ENCODE measurements at regions not wholly inside any gene's neighbourhood (a gene's known extent, or its start where the extent isn't known, plus 50 kb on each side); places are given as distances from the start of the nearest gene placed in this dataset.
"Not testable (repeated sequence)": the region's sequence is repeated elsewhere in the genome, so short reads cannot be mapped to it uniquely, and the experiment has no call there.

DNA sequence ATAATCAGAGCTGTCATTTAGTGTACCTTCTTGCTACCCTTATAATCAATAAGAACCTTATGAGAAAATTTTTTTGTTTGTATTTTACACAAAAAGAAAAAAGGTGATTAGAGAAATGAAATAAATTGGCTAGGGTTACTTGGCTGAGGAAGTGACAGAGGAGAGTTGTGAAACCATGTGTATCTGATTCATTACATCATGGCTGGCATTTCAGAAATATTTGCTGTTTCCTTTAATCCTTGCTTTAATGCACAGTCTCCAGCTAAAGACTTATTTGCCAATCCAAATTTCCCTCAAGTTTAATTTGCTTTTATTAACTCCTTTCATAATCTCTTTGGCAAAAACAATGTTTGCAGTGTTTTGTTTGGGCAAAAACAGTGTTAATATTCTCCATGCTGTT lies 543.1 kb downstream of the KIF4B start:
- H3K4me3 ChIP-seq (ENCODE audit: low read depth, low read length) = no peak overlapping the region
- TF ChIP-seq, protein P1, sequence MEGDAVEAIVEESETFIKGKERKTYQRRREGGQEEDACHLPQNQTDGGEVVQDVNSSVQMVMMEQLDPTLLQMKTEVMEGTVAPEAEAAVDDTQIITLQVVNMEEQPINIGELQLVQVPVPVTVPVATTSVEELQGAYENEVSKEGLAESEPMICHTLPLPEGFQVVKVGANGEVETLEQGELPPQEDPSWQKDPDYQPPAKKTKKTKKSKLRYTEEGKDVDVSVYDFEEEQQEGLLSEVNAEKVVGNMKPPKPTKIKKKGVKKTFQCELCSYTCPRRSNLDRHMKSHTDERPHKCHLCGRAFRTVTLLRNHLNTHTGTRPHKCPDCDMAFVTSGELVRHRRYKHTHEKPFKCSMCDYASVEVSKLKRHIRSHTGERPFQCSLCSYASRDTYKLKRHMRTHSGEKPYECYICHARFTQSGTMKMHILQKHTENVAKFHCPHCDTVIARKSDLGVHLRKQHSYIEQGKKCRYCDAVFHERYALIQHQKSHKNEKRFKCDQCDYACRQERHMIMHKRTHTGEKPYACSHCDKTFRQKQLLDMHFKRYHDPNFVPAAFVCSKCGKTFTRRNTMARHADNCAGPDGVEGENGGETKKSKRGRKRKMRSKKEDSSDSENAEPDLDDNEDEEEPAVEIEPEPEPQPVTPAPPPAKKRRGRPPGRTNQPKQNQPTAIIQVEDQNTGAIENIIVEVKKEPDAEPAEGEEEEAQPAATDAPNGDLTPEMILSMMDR (IDR thresholded peaks at IDR 0.05; ENCODE audit: borderline replicate concordance, insufficient read depth, low read depth, low read length) = no peak

DNA sequence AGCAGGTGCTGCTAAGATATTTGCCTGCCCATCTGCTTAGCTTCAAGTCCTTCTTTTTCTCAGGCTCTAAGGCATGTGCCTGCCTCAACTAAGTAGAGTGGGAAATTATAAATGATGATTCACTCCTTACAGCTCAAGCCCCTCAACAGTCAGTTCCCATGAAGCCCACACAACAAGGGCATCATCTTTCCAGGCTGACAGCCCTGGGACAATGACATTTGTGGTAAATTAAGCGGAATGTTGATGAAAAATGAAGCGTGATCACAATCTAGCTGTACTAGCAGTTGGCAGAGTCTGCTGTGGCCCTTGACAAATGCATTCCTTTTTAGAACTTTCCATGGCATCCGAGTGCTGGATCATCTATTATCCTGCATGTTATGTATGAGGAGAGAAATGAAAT lies 548.6 kb downstream of the KIF4B start:
- H3K4me3 ChIP-seq (ENCODE audit: low read depth, low read length) = no peak overlapping the region
- TF ChIP-seq, protein P1 (IDR thresholded peaks at IDR 0.05; ENCODE audit: borderline replicate concordance, insufficient read depth, low read depth, low read length) = no peak

GRCh38 chr5:155564541-155564940 lies 551.0 kb downstream of the KIF4B start:
- H3K4me3 ChIP-seq (ENCODE audit: low read depth, low read length) = no peak overlapping the region
- TF ChIP-seq, protein P1 (IDR thresholded peaks at IDR 0.05; ENCODE audit: borderline replicate concordance, insufficient read depth, low read depth, low read length) = no peak

DNA sequence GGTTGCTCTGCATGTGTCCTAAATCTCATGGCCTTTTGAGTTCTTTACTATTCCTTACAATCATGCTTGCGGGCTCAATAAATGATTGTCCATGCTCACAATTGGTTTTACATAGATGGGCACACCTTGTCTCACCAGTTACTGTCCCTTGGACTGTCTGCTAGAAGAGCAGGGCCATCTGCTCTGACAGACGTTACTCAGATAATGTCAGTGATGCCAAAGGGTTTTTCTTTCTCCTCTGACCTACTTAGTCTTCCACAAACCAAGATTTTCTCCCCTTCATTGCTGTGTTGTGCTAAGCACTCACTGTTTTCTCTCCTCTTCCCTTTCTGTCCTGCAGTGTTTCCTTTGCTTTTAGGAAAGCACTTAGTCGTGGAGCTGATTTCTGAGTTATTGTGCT lies 562.3 kb downstream of the KIF4B start:
- TF ChIP-seq, protein P1 (IDR thresholded peaks at IDR 0.05; ENCODE audit: borderline replicate concordance, insufficient read depth, low read depth, low read length) = no peak
- no peak overlapping the region for H3K4me3 ChIP-seq (ENCODE audit: low read depth, low read length)

- not testable (repeated sequence) for H3K4me3 ChIP-seq (ENCODE audit: low read depth, low read length)
Observed at GRCh38 chr5:155586808-155587207, 573.3 kb downstream of the KIF4B start.

GRCh38 chr5:155587458-155587857 lies 573.9 kb downstream of the KIF4B start:
- no peak overlapping the region for H3K4me3 ChIP-seq (ENCODE audit: low read depth, low read length)
- TF ChIP-seq, protein P1 (IDR thresholded peaks at IDR 0.05; ENCODE audit: borderline replicate concordance, insufficient read depth, low read depth, low read length) = no peak

DNA sequence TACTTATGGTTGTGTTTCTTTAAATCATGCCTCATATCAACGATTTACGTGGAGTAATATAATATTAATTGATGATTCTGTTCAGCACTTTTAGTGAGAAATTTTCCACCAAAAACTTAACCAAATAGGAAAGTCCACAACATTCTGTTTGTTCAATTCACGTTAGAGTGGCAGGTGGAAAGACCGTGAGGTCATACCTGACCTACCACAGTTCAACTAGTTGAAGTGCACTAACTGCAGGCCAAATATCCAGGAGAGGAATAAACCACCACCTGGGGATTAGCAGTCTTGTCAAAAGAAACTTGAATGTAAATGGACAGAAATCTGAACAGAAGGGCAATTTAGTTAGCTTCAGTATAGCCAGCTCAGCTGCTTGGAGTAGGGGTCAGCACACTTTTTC lies 577.7 kb downstream of the KIF4B start:
- TF ChIP-seq, protein P1 (IDR thresholded peaks at IDR 0.05; ENCODE audit: borderline replicate concordance, insufficient read depth, low read depth, low read length) = no peak
- no peak overlapping the region for H3K4me3 ChIP-seq (ENCODE audit: low read depth, low read length)

- TF ChIP-seq, protein P1 (IDR thresholded peaks at IDR 0.05; ENCODE audit: borderline replicate concordance, insufficient read depth, low read depth, low read length) = peak; percentile 27; the same call in 1 of the 2 replicates
Observed at GRCh38 chr5:155594270-155594669, 580.7 kb downstream of the KIF4B start.

More at GRCh38 chr5:155594270-155594669, 580.7 kb downstream of the KIF4B start:
- H3K4me3 ChIP-seq (ENCODE audit: low read depth, low read length) = no peak overlapping the region

Data from GM12875 (cell line).